AG09309 (cell line): ENCODE measurements at regions not wholly inside any gene's neighbourhood (a gene's known extent, or its start where the extent isn't known, plus 50 kb on each side); places are given as distances from the start of the nearest gene placed in this dataset.

Source experiments
- DNase-seq: peaks from one replicate; pipeline ENCODE4 v3.0.0-alpha.2; 2010; ENCODE audit warnings: low read depth
- H3K4me3 ChIP-seq: 2 replicates; pipeline ENCODE4 v1.5.1; 2011; ENCODE audit warnings: mild to moderate bottlenecking, low read depth, low read length, moderate library complexity; ENCODE audit not compliant: control insufficient read depth
- CTCF ChIP-seq: IDR thresholded peaks from 2 replicates; pipeline ENCODE4 v1.5.1; 2011; ENCODE audit warnings: mild to moderate bottlenecking, low read depth, low read length, inconsistent platforms; ENCODE audit not compliant: insufficient read depth, control insufficient read depth; ENCODE audit errors: missing control alignments

DNA sequence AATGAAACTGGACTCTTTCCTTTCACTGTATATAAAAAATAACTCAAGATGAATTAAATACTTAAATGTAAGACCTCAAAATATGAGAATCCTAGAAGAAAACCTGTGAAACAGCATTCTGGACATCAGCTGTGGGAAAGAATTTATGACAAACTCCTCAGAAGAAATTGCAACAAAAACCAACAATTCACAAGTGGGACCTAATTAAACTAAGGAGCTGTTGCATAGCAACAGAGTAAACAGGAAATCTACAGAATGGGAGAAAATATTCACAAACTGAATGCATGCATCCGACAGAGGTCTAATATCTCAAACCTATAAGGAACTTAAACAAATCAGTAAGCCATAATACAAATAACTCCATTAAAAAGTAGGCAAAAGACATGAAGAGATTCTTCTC, 851.7 kb upstream of the PCDH10 start:
- H3K4me3 ChIP-seq: no peak overlapping the region
- DNase-seq: no peak
- TF ChIP-seq CTCF: no peak

GRCh38 chr4:132299841-132300240, 849.3 kb upstream of the PCDH10 start:
- DNase-seq: no peak
- no peak overlapping the region for H3K4me3 ChIP-seq
- TF ChIP-seq CTCF: no peak

DNA sequence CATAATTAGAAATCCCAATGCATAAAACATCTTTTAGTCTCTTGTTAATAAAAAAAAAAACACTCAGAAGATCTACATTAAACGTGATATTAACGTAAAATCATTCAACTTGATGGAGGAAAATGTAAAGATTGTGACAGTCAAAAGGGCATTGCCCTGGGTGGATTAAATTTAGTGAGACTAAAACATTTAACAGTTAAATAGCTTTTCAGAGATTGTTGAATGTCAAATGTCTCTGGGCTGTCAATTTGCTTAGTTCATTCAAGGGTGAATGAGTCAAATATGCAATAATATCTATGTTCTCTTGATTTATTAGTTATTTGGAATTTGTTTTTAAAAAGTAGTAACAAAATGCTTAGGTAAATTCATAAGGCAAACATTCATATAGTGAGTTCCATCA, 836.6 kb upstream of the PCDH10 start:
- no peak overlapping the region for H3K4me3 ChIP-seq
- no peak for DNase-seq
- TF ChIP-seq CTCF: no peak

- DNase-seq: no peak
- no peak overlapping the region for H3K4me3 ChIP-seq
- no peak for TF ChIP-seq CTCF
Observed at GRCh38 chr4:132313852-132314251, 835.2 kb upstream of the PCDH10 start.

GRCh38 chr4:132316738-132317137, 832.4 kb upstream of the PCDH10 start:
- no peak for TF ChIP-seq CTCF
- no peak for DNase-seq

GRCh38 chr4:132317923-132318322, 831.2 kb upstream of the PCDH10 start:
- H3K4me3 ChIP-seq: no peak overlapping the region
- TF ChIP-seq CTCF: no peak
- DNase-seq: no peak

More at GRCh38 chr4:132316738-132317137, 832.4 kb upstream of the PCDH10 start:
- no peak overlapping the region for H3K4me3 ChIP-seq

DNA sequence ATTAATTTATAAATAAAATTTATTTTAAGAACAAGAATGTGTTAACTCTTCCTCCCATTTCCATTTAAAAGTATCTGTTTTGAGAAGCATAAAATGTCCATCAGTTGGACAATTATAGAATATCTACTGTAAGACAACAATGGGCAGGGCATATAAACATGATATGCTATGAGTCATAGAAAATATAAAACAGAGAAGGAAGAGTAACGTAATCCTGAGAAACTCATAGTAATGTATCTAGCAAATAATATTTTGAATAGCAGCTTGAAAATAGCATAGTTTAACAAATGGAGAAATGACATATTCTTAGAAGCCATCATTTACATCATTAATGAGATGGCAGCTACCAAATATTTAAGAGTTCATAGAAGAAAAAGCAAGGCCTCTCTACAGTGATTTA, 820.3 kb upstream of the PCDH10 start:
- no peak for TF ChIP-seq CTCF
- H3K4me3 ChIP-seq: no peak overlapping the region
- DNase-seq: no peak
